Adrenal gland (tissue), 9 donors: ENCODE measurements at regions not wholly inside any gene's neighbourhood (a gene's known extent, or its start where the extent isn't known, plus 50 kb on each side); places are given as distances from the start of the nearest gene placed in this dataset.

Source experiments
- DNase-seq, 7 donors: peaks; one replicate each; pipeline ENCODE4 v3.0.0-alpha.2; 2019 to 2020
- H3K27ac ChIP-seq, 5 donors: fragments of 200-600 bp; sonication (generic) in 4 of 5; 1 replicate in 3 of 5; 2 replicates in 2 of 5; pipeline versions ENCODE4 v1.5.1 to v1.8.0; 2016 to 2020; ENCODE audit warnings: mild to moderate bottlenecking in 1 of 5
- H3K27me3 ChIP-seq: fragments of 200-600 bp; 2 replicates; pipeline ENCODE4 v1.8.0; 2021
- H3K36me3 ChIP-seq, 2 donors: fragments of 200-600 bp; replicated peaks in 1 of 2; 1 replicate in 1 of 2; 2 replicates in 1 of 2; pipeline versions ENCODE4 v1.5.1 to v1.8.0; 2018 to 2022
- H3K4me1 ChIP-seq, 2 donors: fragments of 200-600 bp; replicated peaks in 1 of 2; 1 replicate in 1 of 2; 2 replicates in 1 of 2; pipeline versions ENCODE4 v1.5.1 to v1.8.0; 2018 to 2021
- H3K4me3 ChIP-seq, 4 donors: fragments of 200-600 bp; sonication (generic) in 3 of 4; one replicate each; pipeline ENCODE4 v1.5.1; 2016 to 2018
- H3K9me3 ChIP-seq, 3 donors: fragments of 200-600 bp; sonication (generic) in 1 of 3; replicated peaks in 1 of 3; 1 replicate in 2 of 3; 2 replicates in 1 of 3; pipeline versions ENCODE4 v1.5.1 to v1.8.0; 2016 to 2021
- CTCF ChIP-seq, 6 experiments: fragments of 450-650 bp in 4 of 6; fragments of 200-600 bp in 2 of 6; sonication (generic) in 1 of 6; IDR thresholded peaks; 1 replicate in 5 of 6; 2 replicates in 1 of 6; pipeline versions ENCODE4 v1.5.1 to v1.8.0; 2016 to 2021; ENCODE audit warnings: antibody characterized with exemption in 6 of 6, mild to moderate bottlenecking in 2 of 6, moderate library complexity in 1 of 6
- POLR2A ChIP-seq, 2 donors: fragments of 450-650 bp; IDR thresholded peaks; one replicate each; pipeline ENCODE4 v1.6.1; 2017; ENCODE audit warnings: antibody characterized with exemption in 2 of 2, mild to moderate bottlenecking in 2 of 2, moderate library complexity in 1 of 2
- WGBS, 4 donors: extraction: QIAGEN DNeasy Blood & Tissue Kit in 2 of 4; methylation state at CpG; one replicate each; pipeline versions ENCODE4 v1.1.5 to v1.1.7; 2013 to 2017; 5-methylcytosine and 5-hydroxymethylcytosine counted together
- intact Hi-C, 2 donors: fragments of 100-400 bp; cut with DNase I; formaldehyde crosslinking; loops; one replicate each; pipeline versions ENCODE4 v1.14.1 to v1.15.0; 2022 to 2023
- donor health status: healthy with polysubstance abuse.
- donor health status: Bipolar disorder and iron deficiency.
- donor health status: DM: yes; HTN: yes; CAD: no.
- donor health status: DM: no; HTN: no; CAD: no.
- donor health status: DM: no; HTN: no; CAD: no.

- Histone ChIP-seq H3K27ac (no peak overlapping the region), H3K27me3 (no peaks in the 10 kb centered on the region), H3K4me3 (no peak overlapping the region), H3K9me3 (no peaks in the 10 kb centered on the region), H3K4me1 (no peaks in the 10 kb centered on the region), H3K36me3 (no peaks in the 10 kb centered on the region)
- TF ChIP-seq POLR2A (IDR thresholded peaks at IDR 0.05) (no peak), CTCF (IDR thresholded peaks at IDR 0.05) (no peak)
- no peak for DNase-seq
- intact Hi-C loops, result loop anchor here in 1 of 2 donors (10.0 kb wide), 1 partner anchor 1034 kb away; no protein-coding TSS in a partner anchor
- 35 to 57% (median 43%) methylated on average over 6 of the region's 6 CpGs for WGBS, 4 donors
Observed at GRCh38 chr17:15009087-15009486, 256.0 kb downstream of the PMP22 start.

- TF ChIP-seq CTCF (IDR thresholded peaks at IDR 0.05), result no peak
- TF ChIP-seq POLR2A (IDR thresholded peaks at IDR 0.05), result no peak
- Histone ChIP-seq H3K4me1 (no peaks in the 10 kb centered on the region), H3K36me3 (no peaks in the 10 kb centered on the region), H3K27ac (no peak overlapping the region), H3K9me3 (no peaks in the 10 kb centered on the region), H3K27me3 (no peaks in the 10 kb centered on the region), H3K4me3 (no peak overlapping the region)
- no peak for DNase-seq
- 53 to 60% (median 57%) methylated on average over 7 of the region's 7 CpGs for WGBS, 4 donors
- intact Hi-C loops, result loop anchor here in 1 of 2 donors (10.0 kb wide), 1 partner anchor 1032 kb away; no protein-coding TSS in a partner anchor
Observed at GRCh38 chr17:15007147-15007553, 258.0 kb downstream of the PMP22 start.

GRCh38 chr17:15006421-15007128 lies 258.6 kb downstream of the PMP22 start:
- TF ChIP-seq POLR2A (IDR thresholded peaks at IDR 0.05) (no peak), CTCF (IDR thresholded peaks at IDR 0.05) (no peak)
- intact Hi-C loops, result loop anchor here in 1 of 2 donors (10.0 kb wide), 1 partner anchor 1032 kb away; no protein-coding TSS in a partner anchor
- WGBS, 4 donors, result 75 to 80% (median 77%) methylated on average over 11 of the region's 11 CpGs

GRCh38 chr17:15000661-15001060 lies 264.5 kb downstream of the PMP22 start:
- Histone ChIP-seq H3K4me3 (no peak overlapping the region), H3K27me3 (peaks cover 5% of the 10 kb centered on the region), H3K4me1 (no peaks in the 10 kb centered on the region), H3K36me3 (no peaks in the 10 kb centered on the region), H3K9me3 (no peaks in the 10 kb centered on the region), H3K27ac (no peak overlapping the region)
- DNase-seq, result no peak
- intact Hi-C loops, result loop anchor here in 1 of 2 donors (10.0 kb wide), 1 partner anchor 1026 kb away; no protein-coding TSS in a partner anchor
- TF ChIP-seq POLR2A (IDR thresholded peaks at IDR 0.05) (no peak), CTCF (IDR thresholded peaks at IDR 0.05) (no peak)

More at GRCh38 chr17:15006421-15007128, 258.6 kb downstream of the PMP22 start:
- no peaks in the 10 kb centered on the region for H3K9me3 ChIP-seq
- no peak for DNase-seq
- no peaks in the 10 kb centered on the region for H3K4me1 ChIP-seq
- no peaks in the 10 kb centered on the region for H3K36me3 ChIP-seq
- no peaks in the 10 kb centered on the region for H3K27me3 ChIP-seq
- H3K4me3 ChIP-seq, result no peak overlapping the region
- H3K27ac ChIP-seq, result no peak overlapping the region
